Keratinocyte (primary cell): ENCODE measurements at regions not wholly inside any gene's neighbourhood (a gene's known extent, or its start where the extent isn't known, plus 50 kb on each side); places are given as distances from the start of the nearest gene placed in this dataset.

ENCODE experiments used
- DNase-seq: peaks from one replicate; pipeline ENCODE4 v3.0.0-alpha.2; 2011; ENCODE audit warnings: low read depth, missing footprints, low spot score
- FAIRE-seq: peaks from 2 replicates; lab custom pipeline; 2011; peaks lifted over from hg19 to GRCh38; lab: Jason Lieb, UNC
- H2AFZ ChIP-seq: 2 replicates; pipeline ENCODE4 v1.6.0; 2012; ENCODE audit warnings: low read length, control low read depth, inconsistent platforms; ENCODE audit not compliant: control insufficient read depth
- H3K27ac ChIP-seq: 2 replicates; pipeline ENCODE4 v1.5.1; 2011; ENCODE audit warnings: low read length; ENCODE audit not compliant: control insufficient read depth, insufficient read depth
- H3K27me3 ChIP-seq: 3 replicates; pipeline ENCODE4 v1.6.0; 2011; ENCODE audit warnings: low read length; ENCODE audit not compliant: control insufficient read depth, insufficient read depth; ENCODE audit errors: extremely low read depth
- H3K36me3 ChIP-seq, 2 experiments: 2 replicates in 1 of 2; 3 replicates in 1 of 2; pipeline ENCODE4 v1.5.1; 2011; ENCODE audit warnings: low read length in 2 of 2, mild to moderate bottlenecking in 1 of 2; ENCODE audit not compliant: control insufficient read depth in 2 of 2, insufficient read depth in 2 of 2; ENCODE audit errors: extremely low read depth in 1 of 2
- H3K4me1 ChIP-seq: 3 replicates; pipeline ENCODE4 v1.5.1; 2011; ENCODE audit warnings: low read length; ENCODE audit not compliant: control insufficient read depth, insufficient read depth; ENCODE audit errors: extremely low read depth
- H3K4me2 ChIP-seq: 3 replicates; pipeline ENCODE4 v1.6.0; 2011; ENCODE audit warnings: low read depth, low read length; ENCODE audit not compliant: control insufficient read depth, insufficient read depth; ENCODE audit errors: extremely low read depth
- H3K4me3 ChIP-seq, 3 experiments: fragments of 200-600 bp in 1 of 3; sonication (generic) in 1 of 3; 2 replicates in 2 of 3; 3 replicates in 1 of 3; pipeline ENCODE4 v1.5.1; 2011 to 2016; ENCODE audit warnings: low read length in 3 of 3, mild to moderate bottlenecking in 3 of 3, control low read depth in 2 of 3, inconsistent platforms in 1 of 3, low read depth in 1 of 3, mixed read lengths in 1 of 3, mixed run types in 1 of 3, moderate library complexity in 1 of 3; ENCODE audit not compliant: control insufficient read depth in 2 of 3, insufficient read depth in 2 of 3; ENCODE audit errors: extremely low read depth in 1 of 3
- H3K79me2 ChIP-seq: 2 replicates; pipeline ENCODE4 v1.6.0; 2012; ENCODE audit warnings: low read length; ENCODE audit not compliant: control insufficient read depth, insufficient read depth
- H3K9ac ChIP-seq: 3 replicates; pipeline ENCODE4 v1.6.0; 2011; ENCODE audit warnings: low read length; ENCODE audit not compliant: control insufficient read depth, insufficient read depth; ENCODE audit errors: extremely low read depth
- H3K9me1 ChIP-seq: 3 replicates; pipeline ENCODE4 v1.6.0; 2011; ENCODE audit warnings: low read length; ENCODE audit not compliant: control insufficient read depth, insufficient read depth; ENCODE audit errors: extremely low read depth
- H3K9me3 ChIP-seq: 2 replicates; pipeline ENCODE4 v1.5.1; 2012; ENCODE audit warnings: low read depth, low read length; ENCODE audit not compliant: control insufficient read depth
- H4K20me1 ChIP-seq: 3 replicates; pipeline ENCODE4 v1.6.0; 2011; ENCODE audit warnings: low read length; ENCODE audit not compliant: control insufficient read depth, insufficient read depth; ENCODE audit errors: extremely low read depth
- CTCF ChIP-seq, 3 experiments: IDR thresholded peaks in 1 of 3; conservative IDR thresholded peaks in 1 of 3; optimal IDR thresholded peaks in 1 of 3; 2 replicates in 2 of 3; 3 replicates in 1 of 3; pipeline versions ENCODE3 to v1.5.1; 2011; ENCODE audit warnings: low read length in 3 of 3, mild to moderate bottlenecking in 3 of 3, moderate library complexity in 2 of 3, control low read depth in 1 of 3, inconsistent platforms in 1 of 3; ENCODE audit not compliant: insufficient read depth in 2 of 3; ENCODE audit errors: extremely low read depth in 1 of 3
- EZH2 ChIP-seq: IDR thresholded peaks from one replicate; pipeline ENCODE4 v1.6.1; 2012; ENCODE audit warnings: inconsistent platforms, mild to moderate bottlenecking, low read length, moderate library complexity
- dilution Hi-C: fragments of 300-500 bp; cut with MboI; formaldehyde crosslinking; loops from one replicate; pipeline ENCODE4 v1.7.0; 2020; ENCODE audit warnings: low sequenced_read_pairs; ENCODE audit not compliant: extremely low pct_ligation_motif_present

DNA sequence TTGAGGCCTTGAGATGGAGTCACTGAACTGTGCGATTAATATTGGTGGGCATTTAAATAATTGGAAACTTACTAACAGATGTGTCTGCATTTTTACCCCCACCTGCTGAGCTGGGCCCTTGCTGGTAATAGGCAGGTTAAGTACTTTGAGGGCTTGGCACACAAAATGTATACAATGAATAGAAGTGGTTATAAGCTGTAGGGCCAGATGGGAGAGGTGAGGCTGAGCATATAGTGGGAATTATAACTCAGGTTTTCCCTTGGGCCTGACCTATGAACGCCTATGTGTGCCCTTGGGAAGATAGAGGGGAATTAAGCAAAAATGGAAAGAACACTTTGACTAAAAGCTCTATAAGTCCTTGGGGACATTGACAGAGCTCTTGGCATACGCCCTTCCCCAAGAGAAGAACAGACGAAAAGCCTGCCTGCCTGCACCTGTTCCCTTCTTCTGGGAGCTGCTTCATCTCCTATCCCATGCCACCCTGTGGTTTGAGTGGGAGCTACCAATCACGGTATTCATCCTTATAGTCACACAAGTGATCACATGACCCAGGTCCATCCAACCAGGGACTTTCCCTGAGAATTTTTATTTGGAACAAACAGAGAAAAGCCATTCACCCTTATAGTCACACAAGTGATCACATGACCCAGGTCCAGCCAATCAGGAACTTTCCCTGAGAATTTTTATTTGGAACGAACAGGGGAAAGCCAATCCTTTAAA is 260.7 kb upstream of the CSF3R start:
- Histone ChIP-seq H3K79me2 (no peaks in the 10 kb centered on the region), H3K36me3 (no peaks in the 10 kb centered on the region), H2AFZ (no peak overlapping the region), H3K9me1 (no peaks in the 10 kb centered on the region), H3K4me3 (no peak overlapping the region), H4K20me1 (no peaks in the 10 kb centered on the region), H3K9me3 (no peaks in the 10 kb centered on the region), H3K27ac (no peak overlapping the region), H3K4me2 (no peak overlapping the region), H3K27me3 (no peaks in the 10 kb centered on the region), H3K9ac (no peak overlapping the region), H3K4me1 (no peaks in the 10 kb centered on the region)
- dilution Hi-C loops = no loop called here
- TF ChIP-seq CTCF (optimal IDR thresholded peaks at IDR 0.05 in 1 of 3, IDR thresholded peaks at IDR 0.05 in 1 of 3, conservative IDR thresholded peaks at IDR 0.05 in 1 of 3; ENCODE audit: extremely low read depth in 1 of 3, insufficient read depth in 2 of 3, low read length in 3 of 3) = no peak
- no peak for TF ChIP-seq EZH2
- no peak for DNase-seq
- no peak for FAIRE-seq

- no peaks in the 10 kb centered on the region for H3K27me3 ChIP-seq
- H3K79me2 ChIP-seq = no peaks in the 10 kb centered on the region
- no peaks in the 10 kb centered on the region for H3K4me1 ChIP-seq
- no peak overlapping the region for H3K27ac ChIP-seq
- H3K9me1 ChIP-seq = no peaks in the 10 kb centered on the region
- H2AFZ ChIP-seq = no peak overlapping the region
- dilution Hi-C loops = no loop called here
- no peak overlapping the region for H3K4me2 ChIP-seq
- no peaks in the 10 kb centered on the region for H3K9me3 ChIP-seq
- no peaks in the 10 kb centered on the region for H3K36me3 ChIP-seq
- H3K9ac ChIP-seq = no peak overlapping the region
- FAIRE-seq = no peak
- no peak overlapping the region for H3K4me3 ChIP-seq
- H4K20me1 ChIP-seq = no peaks in the 10 kb centered on the region
- TF ChIP-seq EZH2 = no peak
- no peak for TF ChIP-seq CTCF (optimal IDR thresholded peaks at IDR 0.05 in 1 of 3, IDR thresholded peaks at IDR 0.05 in 1 of 3, conservative IDR thresholded peaks at IDR 0.05 in 1 of 3; ENCODE audit: extremely low read depth in 1 of 3, insufficient read depth in 2 of 3, low read length in 3 of 3)
- DNase-seq = no peak
Measured at GRCh38 chr1:36741066-36741465, 258.4 kb upstream of the CSF3R start.
